ENCODE measurements at regions not wholly inside any gene's neighbourhood (a gene's known extent, or its start where the extent isn't known, plus 50 kb on each side); places are given as distances from the start of the nearest gene placed in this dataset.

- TF ChIP-seq CTCF (IDR thresholded peaks at IDR 0.05) (no peak), POLR2A (IDR thresholded peaks at IDR 0.05) (no peak)
Measured at GRCh38 chr17:14921936-14922335, 343.2 kb downstream of the PMP22 start.
